Loucy (cell line): ENCODE measurements at regions not wholly inside any gene's neighbourhood (a gene's known extent, or its start where the extent isn't known, plus 50 kb on each side); places are given as distances from the start of the nearest gene placed in this dataset.

ENCODE experiments used
- CTCF ChIP-seq: fragments of 200-600 bp; sonication (generic); conservative IDR thresholded peaks from 2 replicates; pipeline ENCODE4 v1.5.1; 2014; ENCODE audit warnings: mild to moderate bottlenecking, antibody characterized with exemption, low read length
- EZH2phosphoT487 ChIP-seq: fragments of 200-600 bp; IDR thresholded peaks from 2 replicates; pipeline ENCODE4 v1.6.1; 2018; ENCODE audit warnings: antibody characterized with exemption, mild to moderate bottlenecking, moderate library complexity, borderline replicate concordance

- no peak for TF ChIP-seq CTCF
- TF ChIP-seq EZH2phosphoT487: no peak
These were observed 288.7 kb downstream of the RPAP3 start for GRCh38 chr12:47417121-47417520.
